Stimulated activated CD8-positive, alpha-beta memory T cell treated with anti-CD3 and anti-CD28 coated beads, Interleukin-15, amount 100 ng/mL, for 24 hours (primary cell): ENCODE measurements at regions not wholly inside any gene's neighbourhood (a gene's known extent, or its start where the extent isn't known, plus 50 kb on each side); places are given as distances from the start of the nearest gene placed in this dataset.

Experiments
- DNase-seq: peaks from one replicate; pipeline ENCODE4 v3.0.0-alpha.2; 2020; ENCODE audit warnings: low read depth

DNA sequence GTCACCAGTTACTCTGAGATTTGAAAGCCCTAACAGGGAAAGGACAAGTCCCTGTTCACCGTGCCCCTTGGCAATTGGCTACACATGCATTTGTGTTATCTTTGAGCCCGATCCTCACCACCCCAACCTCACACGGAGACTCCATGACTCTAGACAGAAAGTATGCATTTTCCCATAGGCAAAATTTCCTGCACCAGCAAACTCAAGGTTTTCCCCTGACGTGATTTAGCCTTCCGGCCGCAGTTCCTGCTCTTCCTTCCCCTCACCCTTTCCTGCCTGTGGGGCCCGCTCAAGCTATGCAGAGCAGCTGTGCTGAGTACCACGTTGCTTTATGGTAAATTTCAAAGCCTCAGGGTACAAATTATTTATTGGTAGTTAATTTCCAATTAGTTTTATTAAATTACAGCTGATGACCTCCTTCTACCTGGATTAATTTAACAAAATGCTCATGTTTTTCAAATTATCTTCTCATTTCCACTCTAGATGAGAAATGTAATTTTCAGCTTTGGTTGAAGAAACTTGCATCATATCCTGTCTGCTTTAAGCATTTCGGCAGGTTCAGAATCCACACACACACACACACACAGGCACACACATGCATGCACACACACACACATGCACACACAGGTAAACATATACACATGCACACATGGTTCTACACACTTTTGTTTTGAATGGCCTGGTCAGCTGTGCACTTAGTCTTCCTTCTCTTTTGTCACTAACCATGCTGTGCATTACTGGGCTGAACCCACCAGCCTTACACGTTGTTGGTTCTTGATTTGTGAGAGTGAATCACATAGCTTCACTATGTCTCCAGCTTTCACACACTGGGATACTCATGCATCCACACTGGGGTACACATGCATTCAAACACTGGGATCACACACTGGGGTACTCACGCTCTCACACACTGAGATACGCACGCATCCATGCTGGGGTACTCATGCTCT, 283.1 kb upstream of the PITRM1 start:
- DNase-seq, result no peak

DNA sequence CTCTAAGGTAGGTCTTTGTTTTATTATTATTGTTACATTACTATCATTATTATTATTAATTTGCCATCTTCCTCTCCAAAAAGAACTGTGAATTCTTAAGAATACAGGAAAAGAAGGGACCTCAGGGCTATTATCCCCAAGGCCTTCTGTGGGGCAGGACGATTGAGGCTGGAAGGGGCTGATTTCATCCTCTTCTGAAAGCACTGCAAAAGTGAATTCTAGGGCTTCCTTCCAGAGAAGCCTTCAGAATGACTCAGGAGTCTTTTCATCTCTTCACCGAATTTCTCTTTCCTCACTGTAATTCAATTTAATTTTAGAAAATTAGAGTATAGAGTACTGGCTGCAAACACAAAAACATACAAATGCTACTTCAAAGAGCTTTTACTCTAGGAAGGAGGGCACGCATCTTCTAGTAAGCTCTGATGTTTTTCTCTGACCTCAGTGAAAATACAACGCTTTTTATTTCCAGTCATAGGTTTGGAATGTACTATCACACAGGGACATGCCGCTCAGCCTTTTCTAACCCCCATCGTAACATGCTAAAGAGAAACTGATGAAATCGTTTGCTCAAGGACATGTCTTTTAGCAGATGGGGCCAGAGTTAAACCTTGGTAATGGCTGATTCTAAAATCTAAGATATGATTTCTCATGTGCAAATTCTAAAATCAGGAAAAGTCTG, 280.2 kb upstream of the PITRM1 start:
- no peak for DNase-seq

GRCh38 chr10:3452173-3452626, 279.6 kb upstream of the PITRM1 start:
- no peak for DNase-seq

DNA sequence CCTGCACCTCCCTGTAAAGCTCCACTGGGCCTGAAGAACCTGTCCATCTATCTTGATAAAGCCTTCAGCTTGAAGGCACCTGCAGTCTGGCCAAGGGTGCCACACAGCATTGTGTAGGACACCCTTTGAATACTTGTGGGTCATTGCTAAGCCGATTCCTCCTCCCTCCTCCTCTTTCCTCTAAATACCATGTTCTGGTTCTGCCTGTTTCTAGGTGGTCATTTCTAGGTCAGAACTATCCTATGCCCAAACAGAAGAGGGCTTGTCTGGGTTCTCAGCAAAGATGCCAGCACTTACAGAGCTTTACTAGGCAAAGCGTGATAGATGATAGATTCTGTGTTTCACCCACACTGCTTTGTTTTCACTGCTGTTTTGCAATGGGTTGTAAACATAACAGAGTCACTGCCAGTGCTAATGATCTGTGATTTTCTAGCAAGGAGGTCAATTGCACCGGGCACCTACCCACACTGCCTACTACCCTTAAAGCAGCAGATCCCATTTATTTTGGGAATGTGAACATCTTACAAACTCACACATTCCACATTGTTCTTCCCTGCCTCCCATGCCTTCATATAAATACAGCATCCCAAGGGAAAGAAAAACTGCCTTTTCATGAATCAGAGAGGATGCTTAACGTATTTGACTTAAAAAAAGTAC, 279.1 kb upstream of the PITRM1 start:
- no peak for DNase-seq

GRCh38 chr10:3446221-3446620, 273.6 kb upstream of the PITRM1 start:
- DNase-seq, result no peak

- DNase-seq, result no peak
Measured at GRCh38 chr10:3445648-3446047, 273.1 kb upstream of the PITRM1 start.

GRCh38 chr10:3442451-3442990, 269.9 kb upstream of the PITRM1 start:
- DNase-seq, result no peak

DNA sequence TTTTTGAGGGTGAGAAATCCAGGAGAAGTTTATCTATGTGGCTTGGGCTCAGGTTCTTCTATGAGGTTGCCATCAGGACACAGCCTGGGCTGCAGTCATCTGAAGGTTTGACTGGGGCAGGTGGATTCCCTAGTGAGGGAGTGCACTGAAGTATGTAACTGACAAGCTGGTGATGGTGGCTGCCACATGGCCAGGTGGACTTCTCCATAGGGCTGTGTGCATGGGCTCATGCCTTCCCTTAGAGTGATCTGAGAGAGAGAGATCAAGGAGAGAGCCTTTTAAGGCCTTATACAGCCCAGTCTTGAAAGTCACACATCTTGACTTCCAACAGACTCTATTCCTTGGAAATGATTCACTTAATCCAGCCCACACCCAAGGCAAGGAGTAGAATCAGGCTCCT, 266.6 kb upstream of the PITRM1 start:
- DNase-seq, result no peak

DNA sequence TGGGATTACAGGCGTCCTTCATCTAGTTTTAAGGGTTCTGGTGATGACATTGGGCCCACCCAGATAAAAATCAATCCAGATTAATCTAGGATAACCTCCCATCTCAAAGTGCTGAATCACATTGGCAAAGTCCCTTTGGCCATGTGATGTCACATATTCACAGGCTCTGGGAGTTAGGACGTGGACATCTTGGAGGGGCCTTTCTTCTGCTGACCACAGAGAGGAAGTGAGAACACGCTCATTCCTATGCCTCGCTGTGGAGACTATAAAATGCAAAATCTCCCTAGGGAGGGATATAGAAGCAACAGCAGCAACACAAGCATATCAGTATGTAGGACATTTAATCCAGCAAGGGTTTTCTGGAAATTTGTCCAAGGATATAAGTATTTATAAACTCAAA, 266.0 kb upstream of the PITRM1 start:
- DNase-seq, result no peak

DNA sequence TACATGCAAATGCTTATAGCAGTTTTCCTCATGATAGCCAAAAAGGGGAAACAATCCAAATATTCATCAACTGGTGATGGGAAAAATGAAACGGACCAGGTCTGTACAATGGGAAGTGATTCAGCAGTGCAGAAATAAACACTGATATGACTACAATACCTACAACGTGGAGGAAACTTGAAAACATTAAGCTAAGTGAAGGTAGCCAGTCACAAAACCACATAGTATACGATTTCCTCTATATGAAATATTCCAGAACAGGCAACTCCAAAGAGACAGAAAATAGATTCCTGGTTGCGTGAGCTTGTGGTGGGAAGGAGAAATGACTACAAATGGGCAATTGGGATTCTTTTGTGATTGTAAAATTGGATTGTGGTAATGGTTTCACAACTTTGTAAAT, 263.1 kb upstream of the PITRM1 start:
- DNase-seq, result no peak

- DNase-seq, result no peak
Measured at GRCh38 chr10:3433988-3434387, 261.4 kb upstream of the PITRM1 start.

DNA sequence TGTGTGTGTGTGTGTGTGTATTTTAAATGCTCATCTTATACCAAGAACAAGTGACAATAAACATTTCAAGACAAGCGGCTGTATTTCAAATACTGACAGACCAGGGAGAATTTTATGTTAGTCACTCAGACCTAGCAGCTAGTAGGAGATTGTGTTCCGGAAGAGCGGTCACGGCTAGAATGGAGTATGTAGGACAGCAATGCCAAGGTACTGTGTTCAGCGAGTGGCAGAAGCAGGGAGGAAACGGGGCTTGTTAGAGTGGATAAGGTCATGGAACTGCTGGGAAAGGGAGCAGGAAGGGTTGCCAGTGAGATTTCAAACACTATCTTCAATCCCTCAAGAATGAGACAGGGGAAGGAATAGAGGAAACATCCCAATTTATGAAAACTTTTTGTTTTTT, 260.5 kb upstream of the PITRM1 start:
- DNase-seq, result no peak

DNA sequence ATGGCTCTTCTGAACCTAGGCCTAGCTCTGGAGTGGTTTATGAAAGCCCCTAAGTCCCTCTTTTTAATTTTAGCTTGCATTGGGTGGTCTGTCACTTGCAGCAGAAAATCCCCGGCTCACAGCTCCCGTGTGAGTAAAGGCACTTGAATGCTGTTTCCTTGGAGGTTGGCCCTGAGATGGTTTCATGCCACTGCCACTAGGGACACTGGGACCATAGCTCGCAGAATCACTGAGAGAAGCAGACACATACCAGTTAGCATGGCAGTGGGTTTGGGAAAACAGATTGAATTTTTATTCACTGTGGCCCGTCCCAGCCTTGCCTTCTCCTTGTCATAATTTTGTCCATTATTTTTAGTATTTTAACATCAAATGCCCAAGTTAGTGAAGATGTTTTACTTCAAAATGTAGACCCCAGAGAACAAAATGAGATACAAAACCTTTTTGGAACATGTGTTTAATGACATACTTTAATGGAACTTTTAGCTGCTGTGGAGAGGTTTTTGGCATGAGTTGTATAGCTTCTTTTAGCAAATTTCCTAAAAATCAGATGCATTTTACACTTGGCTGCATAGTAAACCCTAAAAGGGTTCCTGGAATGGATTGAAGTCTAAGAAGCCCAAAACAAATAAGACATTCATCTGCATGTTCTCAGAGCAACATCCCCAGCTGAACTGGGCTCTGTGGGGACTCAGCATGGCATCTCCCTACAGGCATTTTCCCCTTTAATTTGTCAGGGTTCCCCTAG, 259.7 kb upstream of the PITRM1 start:
- no peak for DNase-seq

DNA sequence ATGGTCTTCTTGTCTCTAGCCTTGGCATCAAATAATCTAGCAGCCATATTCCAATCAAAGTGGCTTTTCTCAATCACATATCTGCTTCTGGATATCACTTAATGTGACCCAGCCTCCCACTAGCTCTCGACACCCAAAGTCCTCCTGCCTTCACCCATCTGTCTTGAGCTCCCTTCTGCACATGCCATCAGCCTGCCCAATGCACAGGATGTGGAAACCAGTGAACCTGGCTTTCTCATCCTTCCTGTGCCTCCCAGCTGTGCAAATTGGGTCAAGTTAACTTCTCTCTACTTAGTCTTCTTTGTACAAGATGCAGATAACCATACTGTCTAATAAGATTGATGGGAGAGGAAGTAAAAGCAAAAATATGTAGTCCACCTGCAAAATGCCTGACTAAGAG, 257.9 kb upstream of the PITRM1 start:
- no peak for DNase-seq

- no peak for DNase-seq
Measured at GRCh38 chr10:3429676-3430075, 257.1 kb upstream of the PITRM1 start.

GRCh38 chr10:3428826-3429225, 256.2 kb upstream of the PITRM1 start:
- DNase-seq, result no peak

DNA sequence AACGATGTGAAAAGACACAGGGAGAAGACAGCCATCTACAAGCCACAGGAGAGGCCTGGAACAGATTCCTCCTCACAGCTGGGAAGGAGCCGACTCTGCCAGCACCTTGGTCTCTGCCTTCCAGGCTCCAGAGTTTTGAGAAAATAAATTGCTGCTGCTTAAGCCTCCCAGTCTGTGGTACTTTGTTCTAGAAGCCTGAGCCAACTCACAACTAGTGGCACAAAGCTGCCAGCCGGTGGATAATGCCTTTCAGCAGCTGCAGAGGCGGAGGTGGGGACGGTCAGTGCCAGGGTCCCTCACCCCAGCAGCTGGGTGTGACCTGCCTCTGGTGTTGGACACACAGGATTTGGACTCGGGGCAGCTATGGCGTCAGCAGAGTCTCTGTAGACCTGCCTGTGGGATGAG, 255.4 kb upstream of the PITRM1 start:
- DNase-seq, result no peak

GRCh38 chr10:3427347-3427746, 254.8 kb upstream of the PITRM1 start:
- DNase-seq, result no peak

DNA sequence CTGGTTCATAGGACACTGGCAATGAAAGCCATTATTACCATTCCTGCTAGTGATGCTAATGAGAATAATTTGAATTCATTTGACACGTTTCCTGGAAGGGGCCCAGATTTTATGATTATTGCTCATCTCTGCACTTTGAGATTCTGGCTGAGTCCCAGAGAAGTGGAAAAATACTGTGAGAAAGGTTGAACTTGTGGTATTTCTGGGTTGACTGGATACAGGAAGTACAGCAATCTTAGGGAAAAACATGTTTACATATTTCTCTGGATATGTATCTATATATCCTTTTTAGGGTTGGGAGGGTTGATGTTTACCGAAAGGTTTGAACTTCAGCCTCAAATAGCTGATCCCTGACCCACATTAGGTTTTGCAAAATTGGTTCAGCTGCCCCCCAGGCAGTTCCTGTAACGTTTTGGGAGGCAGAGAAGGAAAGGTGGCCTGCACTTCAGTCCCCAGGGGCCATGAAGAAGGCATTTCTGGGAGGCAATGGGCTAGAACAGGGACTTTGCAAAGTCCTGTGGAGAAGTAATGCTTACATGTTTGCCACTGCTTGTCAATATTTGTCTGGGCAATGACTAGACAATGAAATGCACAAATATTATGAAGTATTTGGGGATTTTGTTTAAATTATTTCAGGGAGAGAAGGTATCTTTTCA, 253.7 kb upstream of the PITRM1 start:
- DNase-seq, result no peak

- DNase-seq, result no peak
Measured at GRCh38 chr10:3425716-3426115, 253.1 kb upstream of the PITRM1 start.

DNA sequence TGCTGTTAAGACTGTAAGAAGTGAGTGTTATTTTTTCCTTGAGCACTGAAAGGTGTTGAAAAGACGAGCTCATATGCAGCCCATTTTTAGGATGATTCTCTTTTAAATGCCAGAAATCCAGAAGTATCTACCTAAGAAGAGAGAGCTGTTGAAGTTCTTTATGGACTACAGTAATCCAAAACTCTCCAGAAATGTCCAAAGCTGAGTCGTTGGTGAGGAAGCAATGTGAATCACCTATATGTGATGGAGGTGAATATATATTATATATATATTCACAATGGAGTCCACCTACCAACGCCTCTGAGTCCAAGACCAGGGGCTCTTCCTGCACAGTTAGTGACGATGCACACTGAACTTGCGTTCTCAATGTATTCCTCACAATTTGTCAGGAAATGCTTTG, 252.7 kb upstream of the PITRM1 start:
- no peak for DNase-seq
